NCI-H1092 (cell line): ENCODE measurements at regions not wholly inside any gene's neighbourhood (a gene's known extent, or its start where the extent isn't known, plus 50 kb on each side); places are given as distances from the start of the nearest gene placed in this dataset.

Experiments
- DNase-seq: peaks from one replicate; lab custom pipeline; 2025; lab: John Stamatoyannopoulos, UW

DNA sequence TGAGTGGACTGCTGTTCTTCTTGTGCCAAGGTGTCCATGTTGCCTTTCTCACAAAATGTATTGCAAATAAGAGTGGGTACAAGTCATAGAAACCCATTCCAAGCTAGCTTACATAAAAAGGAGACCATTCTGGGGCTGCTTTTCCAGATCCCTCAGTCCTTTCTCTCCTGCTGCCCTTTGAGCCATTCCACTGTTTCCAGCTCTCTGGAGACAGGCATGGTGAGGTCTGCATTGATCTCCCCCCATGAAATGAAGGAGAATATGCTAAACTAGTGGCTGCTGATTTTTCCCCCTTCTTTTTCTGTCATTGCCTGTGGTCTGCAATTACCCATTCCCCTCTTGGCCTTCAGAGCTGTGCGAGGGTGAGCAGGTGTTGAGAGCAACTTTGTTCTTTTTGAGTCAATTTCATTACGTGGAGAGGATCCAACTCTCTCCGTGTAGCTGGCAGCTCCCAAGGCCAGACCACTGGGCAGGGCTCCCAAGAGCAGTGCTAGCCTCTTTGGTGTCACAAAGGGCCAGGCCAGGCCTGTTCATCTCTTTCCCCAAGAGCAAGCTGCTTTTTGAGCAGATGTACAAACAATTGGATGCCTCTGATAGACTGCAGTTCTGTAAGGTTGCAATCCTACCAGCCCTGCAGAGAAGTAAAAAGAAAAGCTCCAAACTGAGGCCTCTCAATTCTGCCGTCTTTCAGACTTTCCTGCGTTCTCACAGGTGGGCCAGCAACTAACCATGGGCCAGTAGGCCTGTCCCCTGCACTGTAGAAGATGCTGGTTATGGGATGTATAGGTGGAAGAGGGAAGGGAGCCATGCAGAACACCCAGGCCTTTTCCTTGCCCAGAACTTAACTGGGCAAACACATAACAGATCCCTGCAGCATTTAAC, 96.1 kb upstream of the ARMC2 start:
- DNase-seq, result peak; percentile 63

DNA sequence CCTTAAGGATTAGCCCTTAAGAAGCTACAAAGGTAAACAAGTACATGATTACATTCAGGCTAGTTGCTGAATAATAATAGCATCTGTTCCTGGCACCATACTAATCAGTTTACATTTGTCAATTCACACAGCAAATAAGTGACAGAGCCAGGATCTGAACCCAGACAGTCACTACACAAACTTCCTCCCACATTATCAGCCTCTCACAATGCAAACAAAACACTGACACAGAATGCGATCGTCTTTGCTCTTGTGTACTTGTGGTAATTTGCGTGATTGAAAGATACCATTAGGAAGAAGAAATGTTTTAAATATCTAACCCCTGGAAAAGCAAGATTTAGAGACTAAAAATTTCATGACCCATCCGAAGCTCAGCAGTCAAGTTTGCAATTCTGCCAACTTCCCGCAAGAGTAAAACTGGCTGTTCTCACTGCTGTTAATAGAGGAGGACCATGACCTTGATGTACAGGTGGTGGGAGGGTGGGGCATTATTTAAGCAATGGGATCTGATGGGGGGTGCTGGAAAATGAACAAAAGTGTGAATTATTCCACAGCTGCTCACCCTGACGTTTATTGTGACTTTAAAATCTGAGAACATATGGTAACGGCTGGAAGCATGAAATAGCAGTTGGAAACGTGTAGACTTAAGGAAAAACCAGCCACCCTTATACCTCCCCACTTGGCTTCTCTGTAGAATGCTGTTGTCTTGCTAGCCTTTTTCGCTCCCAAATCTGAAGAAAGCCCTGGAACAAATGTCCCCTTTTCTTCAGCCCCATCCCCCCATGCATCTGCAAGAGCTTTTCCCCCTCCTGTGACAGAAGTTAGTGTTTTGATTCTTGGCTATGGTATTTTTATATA, 95.3 kb upstream of the ARMC2 start:
- no peak for DNase-seq

DNA sequence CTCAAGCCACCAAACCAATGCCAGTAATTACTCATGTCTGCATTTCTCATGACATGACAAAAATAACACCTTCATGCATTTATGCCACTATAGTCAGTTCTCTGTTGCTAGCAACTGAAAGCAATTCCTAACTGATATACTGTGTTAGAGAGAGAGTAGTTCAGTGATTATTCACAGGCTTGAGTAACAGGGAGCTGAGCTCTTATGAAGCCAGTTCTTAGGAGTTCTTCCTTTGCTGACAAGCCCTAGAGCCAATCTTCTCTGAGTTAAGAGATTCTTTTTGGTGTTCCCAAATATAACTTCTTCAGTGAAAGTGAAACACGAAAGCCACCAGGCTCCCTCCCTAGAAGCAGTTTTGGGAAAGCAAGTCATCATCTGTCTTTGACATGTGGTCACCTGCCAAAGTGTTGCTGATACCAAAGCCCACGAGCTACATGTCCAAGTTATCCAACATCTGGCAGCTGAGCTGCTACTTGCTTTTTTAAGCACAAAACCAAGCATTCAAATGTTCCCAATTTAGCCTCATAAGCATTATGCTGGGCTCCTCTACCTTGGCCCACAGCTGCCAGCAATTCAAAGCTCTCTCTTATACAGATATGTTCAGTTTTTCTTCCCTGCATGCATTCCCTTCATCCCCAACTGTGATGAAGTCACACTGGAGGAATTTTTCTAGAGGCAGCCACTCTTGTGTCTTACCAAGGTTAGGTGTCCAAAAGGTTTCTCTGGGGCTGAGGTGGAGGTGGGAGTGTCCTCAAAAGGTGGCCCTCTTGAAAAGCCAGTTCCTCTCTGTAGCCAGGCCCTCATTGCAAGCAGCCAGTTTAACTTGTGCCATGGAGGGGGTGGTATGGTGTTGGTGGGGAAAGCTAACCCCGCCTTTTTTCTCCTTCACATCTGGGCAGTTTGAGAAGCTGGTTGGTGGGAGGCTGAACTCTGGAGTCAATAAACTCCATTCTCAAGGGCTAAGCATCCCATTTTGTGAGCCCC, 92.7 kb upstream of the ARMC2 start:
- DNase-seq, result no peak

DNA sequence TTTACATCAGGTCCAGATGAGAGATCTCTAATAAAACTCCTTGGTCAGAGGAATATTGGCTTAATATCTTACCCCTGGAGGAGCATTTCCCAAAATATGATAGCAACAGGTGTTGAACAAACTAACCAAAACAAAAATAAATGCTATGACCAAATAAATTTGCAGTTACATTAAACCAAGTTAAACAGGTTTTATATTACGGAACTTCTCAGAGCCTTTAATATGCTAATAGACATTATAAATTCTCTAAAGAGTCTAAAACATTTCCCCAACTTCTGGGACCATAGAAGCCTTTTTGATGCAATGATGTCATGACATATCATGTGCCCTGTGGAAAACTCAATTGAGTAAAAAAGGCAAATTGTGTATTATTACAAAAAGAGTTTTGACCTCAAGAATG, 90.9 kb upstream of the ARMC2 start:
- DNase-seq, result no peak

DNA sequence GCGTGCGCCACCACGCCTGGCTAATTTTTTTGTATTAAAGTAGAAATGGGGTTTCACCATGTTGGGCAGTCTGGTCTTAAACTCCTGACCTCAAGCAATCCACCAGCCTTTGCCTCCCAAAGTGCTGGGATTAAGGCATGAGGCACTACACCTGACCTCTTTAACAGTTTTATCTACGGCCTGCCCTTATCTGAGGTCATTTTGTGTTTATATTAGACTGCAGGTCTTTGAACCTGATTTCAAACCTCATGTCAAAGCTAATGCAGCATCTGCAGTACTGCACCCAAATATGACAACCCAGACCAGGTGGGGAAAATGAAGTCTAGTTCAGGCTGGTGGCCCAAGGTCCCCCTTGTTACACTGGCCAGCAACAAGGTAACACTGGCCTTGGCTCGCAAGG, 89.3 kb upstream of the ARMC2 start:
- no peak for DNase-seq

DNA sequence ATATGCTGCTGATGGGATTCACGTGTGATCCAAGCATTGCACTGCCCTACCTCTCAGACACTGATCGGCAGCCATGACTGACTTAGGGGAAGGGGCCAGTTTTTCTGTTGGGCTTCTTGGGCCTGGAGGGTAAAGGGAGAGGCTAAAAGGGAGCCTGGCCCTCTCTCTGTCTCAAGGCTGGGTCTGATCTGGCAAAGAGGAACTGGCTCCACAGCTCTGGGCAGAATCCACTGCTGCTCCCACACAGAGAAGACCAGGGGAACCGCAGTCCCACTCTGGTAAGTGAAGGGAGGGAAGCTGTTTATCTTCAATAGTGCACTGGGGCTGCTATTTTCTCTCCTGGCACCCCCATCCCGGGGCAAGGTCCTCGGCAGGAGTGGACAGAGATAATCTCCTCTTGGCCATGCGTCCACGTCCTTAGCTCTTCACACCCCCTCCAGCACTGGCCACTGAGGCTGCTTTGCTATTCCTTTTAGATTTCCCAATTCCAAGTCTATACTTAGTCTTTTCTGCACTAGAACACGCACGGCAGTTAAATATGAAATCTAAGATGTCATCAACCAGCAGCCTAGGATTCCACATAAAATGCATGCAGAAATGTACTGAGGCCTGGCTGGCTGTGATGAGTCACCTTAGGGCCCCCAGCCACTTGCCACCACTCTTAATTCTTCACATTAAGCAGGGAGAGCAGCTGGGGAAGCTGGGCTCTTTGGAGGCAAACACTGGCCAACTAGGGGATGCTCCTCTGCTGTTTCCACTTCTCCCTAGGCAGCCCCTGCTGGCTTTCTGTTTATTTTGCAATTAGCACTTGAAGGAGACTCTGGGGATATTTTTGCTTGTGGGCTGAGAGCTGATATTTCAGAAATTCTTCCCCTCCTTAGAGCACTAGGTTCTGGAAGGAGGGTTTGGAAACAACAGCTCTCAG, 87.8 kb upstream of the ARMC2 start:
- DNase-seq, result peak; percentile 34

DNA sequence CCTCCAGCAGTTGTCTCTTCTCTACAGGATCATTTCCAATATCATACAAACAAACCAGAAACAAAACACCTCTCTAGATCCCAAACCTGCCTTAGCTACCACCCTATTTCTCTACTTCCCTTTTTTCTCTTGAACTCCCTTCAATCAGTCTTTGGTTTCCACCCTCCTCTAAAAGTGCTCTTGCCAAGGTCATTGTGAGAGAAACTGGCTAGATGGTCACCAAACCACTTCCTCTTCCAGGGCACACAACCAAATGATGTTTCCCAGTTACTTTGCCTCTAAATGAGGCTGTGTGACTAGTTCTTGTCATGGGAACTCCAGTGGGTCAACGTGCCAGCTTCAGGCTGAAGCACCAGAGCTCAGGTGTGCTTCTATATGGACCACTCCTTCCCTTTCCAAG, 85.8 kb upstream of the ARMC2 start:
- DNase-seq, result no peak

DNA sequence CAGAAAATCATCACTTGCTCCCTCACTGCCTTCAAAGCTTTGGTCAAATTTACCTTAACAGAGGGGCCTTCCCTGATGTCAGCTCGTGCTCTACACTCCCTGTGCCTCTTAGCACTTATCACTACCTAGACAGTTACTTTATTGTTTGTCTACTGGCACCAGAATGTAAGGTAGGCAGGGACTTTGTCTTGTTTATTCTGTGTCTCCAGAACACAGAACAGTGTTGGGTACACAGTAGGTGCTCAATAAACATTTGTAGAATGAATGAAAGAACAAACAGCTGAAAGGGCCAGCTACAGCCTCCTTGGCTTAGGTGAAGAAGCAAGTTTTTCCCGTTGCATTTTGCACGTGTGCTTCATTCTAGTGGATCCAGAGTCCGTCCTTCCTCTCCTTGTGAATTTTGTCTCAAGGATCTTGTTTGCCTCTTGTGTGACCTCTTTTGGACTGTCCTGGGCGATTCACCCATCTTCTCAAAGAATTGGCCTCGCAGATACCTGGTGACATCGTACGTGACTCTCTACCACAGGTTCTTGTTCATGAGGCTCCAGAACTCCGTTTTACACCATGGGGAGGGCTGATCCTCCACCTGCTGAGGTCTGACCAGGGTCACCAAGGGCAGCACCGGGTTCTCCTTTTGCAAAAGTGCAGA, 84.2 kb upstream of the ARMC2 start:
- no peak for DNase-seq

DNA sequence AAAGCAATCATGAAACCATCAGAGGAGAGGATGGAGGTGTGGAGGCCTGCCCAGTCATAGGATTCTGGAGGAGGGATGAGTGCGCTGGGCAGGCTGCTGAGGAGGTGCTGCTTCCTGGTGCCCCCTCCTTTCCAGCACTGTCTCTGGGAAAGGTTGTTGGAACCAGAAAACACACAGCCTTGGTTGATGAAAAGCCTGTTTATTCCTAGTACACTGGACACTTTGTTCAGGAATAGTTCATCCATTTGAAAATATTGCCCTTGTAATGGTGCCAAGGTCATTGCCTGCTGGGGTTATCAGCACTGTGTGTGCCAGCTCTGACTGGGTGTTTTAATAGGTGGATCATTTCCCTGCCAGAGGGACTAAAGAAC, 83.7 kb upstream of the ARMC2 start:
- no peak for DNase-seq

DNA sequence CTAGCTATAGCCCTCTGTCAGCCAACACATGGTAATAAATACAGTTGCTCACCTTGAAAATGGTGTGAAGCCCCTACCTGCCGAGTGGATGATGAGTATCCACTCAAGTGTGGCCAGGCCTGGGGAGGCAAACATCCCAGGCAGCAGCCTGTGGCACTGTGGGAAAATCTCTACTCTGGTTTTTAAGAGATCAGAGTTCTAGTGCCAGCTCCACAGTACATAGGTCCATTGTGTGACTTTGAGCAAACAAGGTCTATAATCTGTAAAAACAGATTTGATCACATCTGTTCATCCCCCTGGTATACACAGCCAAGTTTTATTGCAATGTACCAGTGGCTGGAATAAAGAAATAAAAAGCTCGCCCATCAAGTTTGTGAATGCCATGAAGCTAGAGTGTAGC, 82.7 kb upstream of the ARMC2 start:
- no peak for DNase-seq

DNA sequence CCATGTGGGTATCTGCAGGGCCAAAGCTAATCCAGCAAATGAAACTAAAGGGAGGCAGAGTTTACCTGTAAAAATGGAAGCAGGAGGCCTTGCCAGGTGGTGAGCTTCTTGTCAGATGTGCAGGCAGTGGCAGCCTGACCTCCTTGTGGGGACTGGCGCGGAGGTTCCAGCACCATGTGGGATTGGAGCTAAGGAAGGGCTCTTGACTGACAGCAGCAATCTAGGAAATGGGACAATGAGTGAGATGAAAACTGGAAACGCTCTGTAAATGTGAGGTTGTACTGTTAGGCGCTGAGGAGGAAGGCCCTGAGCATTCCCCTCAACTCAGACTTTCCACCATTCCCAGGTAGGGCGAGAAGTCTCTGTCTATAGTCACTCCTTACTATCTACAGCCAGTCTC, 81.8 kb upstream of the ARMC2 start:
- DNase-seq, result no peak

DNA sequence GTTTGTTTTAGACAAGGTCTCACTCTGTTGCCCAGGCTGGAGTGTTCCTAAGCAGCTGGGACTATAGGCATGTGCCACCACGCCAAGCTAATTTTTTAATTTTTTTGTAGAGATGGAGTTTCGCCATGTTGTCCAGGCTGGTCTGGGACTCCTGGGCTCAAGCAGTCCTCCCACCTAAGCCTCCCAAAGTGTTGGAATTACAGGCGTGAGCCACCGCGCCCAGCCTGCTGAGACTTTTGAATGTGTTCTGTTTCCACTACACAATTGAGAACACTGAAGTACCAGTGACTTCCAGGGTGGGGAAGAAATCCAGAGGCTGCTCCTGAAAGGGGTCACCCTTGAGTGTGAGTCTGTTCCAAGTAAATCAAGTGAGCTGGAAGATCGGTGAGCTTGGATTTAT, 81.3 kb upstream of the ARMC2 start:
- DNase-seq, result no peak

DNA sequence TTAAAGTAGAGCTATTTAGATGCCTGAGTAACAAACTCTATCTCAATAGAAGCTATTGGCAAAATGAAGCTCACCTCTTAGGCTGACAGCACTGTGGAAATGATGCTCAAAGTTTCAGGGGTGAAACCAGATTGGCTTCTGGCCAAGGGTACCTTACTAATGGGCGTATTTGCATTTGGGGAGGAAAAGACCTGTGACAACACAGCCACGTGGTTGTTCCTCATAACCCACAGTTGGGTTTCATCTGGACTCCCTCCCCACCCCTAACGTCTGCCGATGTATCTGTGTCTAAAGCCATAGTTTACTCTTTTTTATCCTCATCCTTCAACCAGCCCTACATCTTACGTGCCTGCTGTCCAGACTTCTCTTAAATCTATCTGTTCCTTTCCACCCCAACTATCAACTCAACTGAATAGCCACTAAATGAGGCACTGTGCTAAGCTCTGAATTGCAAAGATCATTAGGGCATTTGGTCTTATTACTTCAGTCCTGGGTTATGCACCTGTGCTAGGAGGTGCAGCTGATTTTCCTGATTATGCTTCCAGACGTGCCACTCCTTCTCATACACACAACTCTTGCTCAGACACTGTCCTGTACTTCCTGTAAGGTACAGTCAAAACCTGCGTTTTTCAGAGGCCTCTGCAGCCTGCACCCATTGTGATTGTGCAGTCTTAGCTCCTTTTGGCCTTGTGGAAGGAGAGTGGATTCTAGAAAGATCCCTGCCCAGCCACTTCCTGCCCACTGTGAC, 80.6 kb upstream of the ARMC2 start:
- no peak for DNase-seq

DNA sequence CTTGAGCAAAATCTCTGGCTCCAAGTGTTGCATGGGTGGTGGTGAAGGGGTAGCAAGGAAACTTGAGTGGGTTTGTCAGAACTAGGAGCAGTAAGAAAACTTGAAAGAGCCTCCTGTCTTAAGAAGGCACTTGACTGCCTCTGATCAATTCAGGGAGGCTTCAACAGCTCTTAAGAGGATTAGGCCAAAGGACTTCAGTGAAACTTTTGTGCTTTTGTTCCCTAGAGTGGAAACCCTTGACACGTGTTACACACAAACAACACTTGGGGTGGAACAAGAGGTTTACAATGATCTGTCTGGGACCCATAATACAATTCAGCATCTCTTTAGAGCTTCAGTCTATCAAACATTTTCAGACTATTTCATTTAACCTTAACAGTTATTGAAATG, 80.1 kb upstream of the ARMC2 start:
- no peak for DNase-seq

DNA sequence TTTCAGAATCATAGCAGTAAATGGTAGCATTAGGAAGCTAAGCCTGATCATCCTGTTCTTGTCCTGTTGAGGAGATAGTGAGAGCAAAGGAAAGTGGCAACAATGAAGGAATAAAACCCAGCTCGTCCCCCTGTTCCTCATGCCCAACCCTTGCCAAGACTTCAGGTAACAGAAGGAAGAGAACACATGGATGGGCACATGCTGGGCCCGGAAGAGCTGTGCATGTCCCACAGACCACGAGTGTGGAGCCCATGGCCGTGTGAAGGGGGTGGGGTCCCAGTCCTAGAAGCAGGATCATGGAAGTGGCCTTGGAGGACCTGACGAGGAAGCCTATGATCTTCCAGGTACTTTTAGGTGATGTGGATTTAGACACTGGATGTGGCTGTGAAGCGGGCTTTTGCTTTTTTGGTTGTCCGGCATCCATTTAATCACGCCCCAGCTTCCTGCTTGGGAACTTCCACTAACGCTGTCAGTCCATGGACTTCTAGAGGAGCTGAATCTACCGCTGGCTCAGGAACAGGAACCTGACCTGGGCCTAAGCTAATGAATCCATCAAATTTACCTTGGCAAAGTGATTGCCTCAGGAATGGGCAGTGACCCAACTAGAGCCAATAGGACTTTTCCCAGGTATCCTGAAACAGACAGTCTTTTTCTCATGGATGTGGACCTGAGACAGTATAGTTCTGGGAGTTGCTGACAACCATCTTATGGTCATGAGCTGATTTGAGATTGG, 79.3 kb upstream of the ARMC2 start:
- no peak for DNase-seq

DNA sequence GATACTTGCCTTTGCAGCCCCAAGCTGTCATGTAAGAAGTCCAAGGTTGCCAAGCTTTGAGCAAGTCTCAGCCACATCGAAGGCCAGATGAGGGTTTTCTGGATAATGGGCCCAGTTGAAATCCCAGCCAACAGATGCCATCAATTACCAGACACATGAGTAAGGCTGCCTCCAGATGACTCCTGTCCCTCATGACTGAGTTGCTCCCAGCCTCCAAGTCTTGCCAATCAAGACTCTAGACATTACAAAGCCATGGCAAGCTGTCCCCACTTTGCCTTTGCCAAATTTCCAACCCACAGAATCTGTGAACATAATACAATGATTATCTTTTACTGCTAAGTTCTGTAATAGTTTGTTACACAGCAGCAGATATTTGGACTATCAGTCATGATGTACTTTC, 76.8 kb upstream of the ARMC2 start:
- no peak for DNase-seq

DNA sequence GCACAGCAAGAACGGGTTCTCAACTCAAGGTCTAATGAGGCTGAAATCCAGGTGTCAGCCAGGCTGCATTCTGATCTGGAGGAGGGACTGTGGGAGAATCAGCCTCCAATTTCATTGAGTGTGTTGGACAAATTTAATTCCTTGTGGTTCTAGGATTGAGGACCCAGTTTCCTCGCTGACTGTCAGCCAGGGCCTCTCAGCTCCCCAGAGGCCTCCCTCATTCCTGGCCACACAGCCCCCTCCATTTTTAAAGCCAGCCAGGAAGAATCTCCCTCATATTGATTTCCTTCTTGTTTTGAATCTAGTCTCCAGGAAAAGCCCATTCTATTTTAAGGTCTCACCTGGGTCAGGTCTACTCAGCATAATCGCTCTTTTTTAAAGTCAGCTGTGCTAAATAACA, 73.7 kb upstream of the ARMC2 start:
- DNase-seq, result no peak

DNA sequence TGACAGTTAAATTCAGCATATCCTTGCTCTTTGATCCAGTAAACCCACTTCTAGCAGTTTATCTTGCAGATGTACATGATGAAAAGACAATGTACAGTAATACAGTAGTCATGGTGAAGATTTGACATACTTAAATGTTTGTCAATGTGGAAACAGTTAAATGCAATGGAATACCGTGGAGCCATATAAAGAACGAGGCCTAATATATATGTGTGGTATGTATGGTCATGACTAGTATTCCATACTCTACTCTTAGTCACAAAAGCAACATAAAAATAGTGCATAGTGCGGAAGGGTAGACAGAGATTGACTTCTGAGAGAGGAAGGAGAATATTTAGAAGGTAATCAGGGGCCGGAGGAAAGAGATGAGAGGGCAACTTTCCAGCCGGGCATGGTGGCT, 70.7 kb upstream of the ARMC2 start:
- DNase-seq, result no peak
